AG04449 (cell line): ENCODE measurements at regions not wholly inside any gene's neighbourhood (a gene's known extent, or its start where the extent isn't known, plus 50 kb on each side); places are given as distances from the start of the nearest gene placed in this dataset.

Source experiments
- CTCF ChIA-PET: fragments of 350-600 bp; formaldehyde crosslinking; extraction: SDS; loops from one replicate; lab custom pipeline; 2021; ENCODE audit warnings: antibody characterized with exemption; lab: Yijun Ruan, JAX
- POLR2A ChIA-PET: fragments of 400-600, 350-600 bp; formaldehyde crosslinking; extraction: SDS; loops from one replicate; lab custom pipeline; 2020; ENCODE audit warnings: antibody characterized with exemption, inconsistent platforms; lab: Yijun Ruan, JAX
- DNase-seq: peaks from one replicate; pipeline ENCODE4 v3.0.0-alpha.2; 2010; ENCODE audit warnings: low read depth, low spot score
- H3K4me3 ChIP-seq: 2 replicates; pipeline ENCODE4 v1.5.1; 2011; ENCODE audit warnings: low read depth, mild to moderate bottlenecking, control low read depth, low read length
- CTCF ChIP-seq: IDR thresholded peaks from one replicate; pipeline ENCODE4 v1.5.1; 2011; ENCODE audit warnings: mild to moderate bottlenecking, moderate library complexity, low read length, control low read depth, inconsistent platforms; ENCODE audit not compliant: insufficient read depth; ENCODE audit errors: missing control alignments

- DNase-seq = no peak
- TF ChIP-seq CTCF = no peak
- ChIA-PET POLR2A (no interaction called here), CTCF (no interaction called here)
- no peak overlapping the region for H3K4me3 ChIP-seq
Measured at GRCh38 chr14:48527832-48528231, 852.4 kb upstream of the MDGA2 start.

GRCh38 chr14:48526307-48526706 is 850.9 kb upstream of the MDGA2 start:
- no peak overlapping the region for H3K4me3 ChIP-seq
- CTCF ChIA-PET = no interaction called here
- no peak for TF ChIP-seq CTCF
- POLR2A ChIA-PET = no interaction called here
- DNase-seq = no peak

- ChIA-PET CTCF (no interaction called here), POLR2A (no interaction called here)
- TF ChIP-seq CTCF = no peak
- no peak for DNase-seq
- H3K4me3 ChIP-seq = no peak overlapping the region
Measured at GRCh38 chr14:48504921-48505320, 829.5 kb upstream of the MDGA2 start.

- ChIA-PET POLR2A (no interaction called here), CTCF (no interaction called here)
- no peak for TF ChIP-seq CTCF
- no peak for DNase-seq
- no peak overlapping the region for H3K4me3 ChIP-seq
Measured at GRCh38 chr14:48490756-48491155, 815.4 kb upstream of the MDGA2 start.

GRCh38 chr14:48473944-48474343 is 798.5 kb upstream of the MDGA2 start:
- TF ChIP-seq CTCF = no peak
- no peak for DNase-seq
- CTCF ChIA-PET = no interaction called here
- POLR2A ChIA-PET = no interaction called here
- no peak overlapping the region for H3K4me3 ChIP-seq

GRCh38 chr14:48456051-48456450 is 780.6 kb upstream of the MDGA2 start:
- no peak overlapping the region for H3K4me3 ChIP-seq
- DNase-seq = no peak
- CTCF ChIA-PET = no interaction called here
- POLR2A ChIA-PET = no interaction called here
- no peak for TF ChIP-seq CTCF
